ENCODE measurements at regions not wholly inside any gene's neighbourhood (a gene's known extent, or its start where the extent isn't known, plus 50 kb on each side); places are given as distances from the start of the nearest gene placed in this dataset.

GRCh38 chr1:217373761-217374701 is 256.9 kb downstream of the GPATCH2 start:
- FAIRE-seq (no peak), ATAC-seq (no peak), DNase-seq (ENCODE audit: extremely low read depth in 1 of 4, low spot score in 3 of 4) (no peak)
- no peaks in the 10 kb centered on the region for H3K79me2 ChIP-seq (ENCODE audit: control insufficient read depth, insufficient read depth, low read length)
- CTCF ChIA-PET (ENCODE audit: low intra/inter-chr PET ratio): no interaction called here
- H3K4me3 ChIP-seq: no peak overlapping the region
- no peaks in the 10 kb centered on the region for H3K9me1 ChIP-seq (ENCODE audit: control insufficient read depth, insufficient read depth, low read length)
- no peak overlapping the region for H3K9ac ChIP-seq (ENCODE audit: insufficient read depth in 1 of 2, low read depth in 2 of 2, low read length in 2 of 2)
- H3K4me2 ChIP-seq (ENCODE audit: insufficient read depth, low read length): no peak overlapping the region
- no peaks in the 10 kb centered on the region for H3K4me1 ChIP-seq (replicated peaks in 1 of 2; ENCODE audit: control insufficient read depth in 2 of 2, insufficient read depth in 2 of 2, low read length in 2 of 2)
- H2AFZ ChIP-seq (ENCODE audit: low read depth, low read length): no peak overlapping the region
- no TSS peak for BruUV-seq (replicated peaks)
- no peak overlapping the region for H3K27ac ChIP-seq (ENCODE audit: extremely low read depth, low read depth, low read length)
- H4K20me1 ChIP-seq (replicated peaks; ENCODE audit: control insufficient read depth, insufficient read depth, low read length): no peaks in the 10 kb centered on the region
- H3K36me3 ChIP-seq (ENCODE audit: control insufficient read depth, insufficient read depth, low read length): no peaks in the 10 kb centered on the region
- TF ChIP-seq ZNF551 (CRISPR knock-in tag; IDR thresholded peaks at IDR 0.05) (no peak), MYBL2 (IDR thresholded peaks at IDR 0.05; ENCODE audit: low read depth) (no peak), MYBL2 (CRISPR knock-in tag; IDR thresholded peaks at IDR 0.05; ENCODE audit: borderline replicate concordance) (no peak), ZNF79 (CRISPR knock-in tag; IDR thresholded peaks at IDR 0.05; ENCODE audit: low read depth) (no peak), POLR3G (IDR thresholded peaks at IDR 0.05; ENCODE audit: extremely low read depth, insufficient read length, insufficient replicate concordance) (no peak), ZNF197 (CRISPR knock-in tag; IDR thresholded peaks at IDR 0.05; ENCODE audit: low read depth) (no peak), XRCC4 (IDR thresholded peaks at IDR 0.05; ENCODE audit: extremely low read depth, insufficient read depth, insufficient read length) (no peak), GABPB1 (CRISPR knock-in tag; IDR thresholded peaks at IDR 0.05) (no peak)
- no peaks in the 10 kb centered on the region for H3K27me3 ChIP-seq (ENCODE audit: control insufficient read depth in 2 of 2, insufficient read depth in 2 of 2, low read length in 2 of 2)
- in situ Hi-C loops (cut with MboI): no loop called here
- WGBS (ENCODE audit: insufficient coverage, low coverage, missing lambda C conversion rate): 4% methylated on average over 9 of the region's 11 CpGs
- POLR2A ChIA-PET: no interaction called here
- H3K9me3 ChIP-seq (replicated peaks; ENCODE audit: control insufficient read depth, insufficient read depth, low read depth, low read length): 0 out of 2 replicates have a peak, but pooled peaks cover 8% of the 10 kb centered on the region
- intact Hi-C loops (cut with micrococcal nuclease): no loop called here
